T-helper 1 cell (primary cell): ENCODE measurements at regions not wholly inside any gene's neighbourhood (a gene's known extent, or its start where the extent isn't known, plus 50 kb on each side); places are given as distances from the start of the nearest gene placed in this dataset.

Source experiments
- DNase-seq, 5 donors: peaks; one replicate each; pipeline ENCODE4 v3.0.0-alpha.2; 2012 to 2020

DNA sequence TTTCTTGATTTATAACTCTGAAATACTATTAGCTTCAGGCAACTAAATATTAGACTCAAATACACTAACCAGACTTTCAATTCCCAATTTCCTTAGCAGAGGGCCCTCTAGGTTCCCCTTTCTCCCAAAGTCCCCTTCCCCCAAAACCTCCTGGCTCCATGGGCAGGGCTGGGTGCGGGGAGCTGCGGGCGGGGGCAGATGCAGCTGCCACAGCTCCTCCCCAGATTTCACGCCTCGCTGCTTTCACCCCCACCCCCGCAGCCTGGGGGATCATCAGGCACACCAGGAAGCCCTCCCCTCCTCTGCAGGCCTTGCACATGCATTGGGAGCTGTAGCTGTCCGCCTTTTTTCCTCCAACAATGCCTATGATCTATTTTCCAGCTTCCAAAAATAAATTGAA lies 82.8 kb upstream of the SPATA31C2 start:
- no peak for DNase-seq

DNA sequence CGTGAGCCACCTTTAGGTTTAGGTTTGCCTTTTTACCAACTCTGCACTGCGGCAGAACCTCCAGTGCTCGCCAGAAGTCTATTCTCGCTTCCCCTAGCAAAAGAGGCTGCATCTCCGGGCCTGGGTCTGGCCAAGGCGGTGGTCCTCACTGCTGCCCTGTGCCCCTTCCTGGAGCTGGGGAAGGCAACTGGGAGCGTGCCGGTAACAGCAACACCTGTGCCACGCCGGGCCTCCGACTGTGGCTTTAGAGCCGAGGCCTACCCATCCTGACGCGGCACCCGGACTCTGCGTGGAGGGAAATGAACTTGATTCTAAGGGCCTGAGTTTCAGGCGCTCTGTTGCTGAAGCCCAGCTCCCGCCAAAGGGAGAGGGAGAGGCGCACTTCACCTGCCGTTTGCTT lies 82.4 kb upstream of the SPATA31C2 start:
- DNase-seq, result no peak

DNA sequence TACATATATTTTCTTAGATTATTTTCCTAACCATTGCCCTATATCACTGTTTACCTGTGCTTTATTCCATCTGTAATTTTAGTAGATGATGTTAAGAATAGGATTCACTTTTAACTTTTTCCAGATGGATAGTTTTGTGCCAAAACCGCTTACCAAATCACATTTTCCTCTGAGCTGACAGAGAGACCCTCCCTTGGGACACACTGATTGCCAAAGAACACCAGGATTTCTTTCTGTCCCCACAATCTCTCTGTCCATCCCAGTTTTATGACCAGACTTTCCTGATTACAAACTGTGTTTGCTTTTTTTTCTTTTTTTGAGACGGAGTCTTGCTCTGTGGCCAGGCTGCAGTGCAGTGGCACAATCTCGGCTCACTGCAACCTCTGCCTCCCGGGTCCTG lies 81.3 kb upstream of the SPATA31C2 start:
- no peak for DNase-seq

DNA sequence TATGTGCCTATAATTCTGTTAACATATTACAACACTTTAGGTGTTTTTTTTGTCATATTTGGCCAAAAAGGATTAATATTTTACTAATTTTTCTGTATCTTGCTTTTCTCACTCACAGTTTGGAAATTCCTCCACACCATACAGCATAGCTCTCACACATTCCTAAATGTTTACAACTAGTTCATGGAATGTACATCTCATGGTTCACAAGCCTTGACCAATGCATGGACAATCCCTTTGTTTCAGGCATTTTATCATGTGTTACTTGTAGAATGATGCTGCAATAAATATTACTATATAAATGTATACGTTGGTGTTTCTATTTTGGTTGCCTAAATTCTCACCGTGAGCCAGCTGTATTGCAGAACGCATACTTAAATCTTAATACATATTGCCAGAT lies 80.5 kb upstream of the SPATA31C2 start:
- DNase-seq, result no peak

DNA sequence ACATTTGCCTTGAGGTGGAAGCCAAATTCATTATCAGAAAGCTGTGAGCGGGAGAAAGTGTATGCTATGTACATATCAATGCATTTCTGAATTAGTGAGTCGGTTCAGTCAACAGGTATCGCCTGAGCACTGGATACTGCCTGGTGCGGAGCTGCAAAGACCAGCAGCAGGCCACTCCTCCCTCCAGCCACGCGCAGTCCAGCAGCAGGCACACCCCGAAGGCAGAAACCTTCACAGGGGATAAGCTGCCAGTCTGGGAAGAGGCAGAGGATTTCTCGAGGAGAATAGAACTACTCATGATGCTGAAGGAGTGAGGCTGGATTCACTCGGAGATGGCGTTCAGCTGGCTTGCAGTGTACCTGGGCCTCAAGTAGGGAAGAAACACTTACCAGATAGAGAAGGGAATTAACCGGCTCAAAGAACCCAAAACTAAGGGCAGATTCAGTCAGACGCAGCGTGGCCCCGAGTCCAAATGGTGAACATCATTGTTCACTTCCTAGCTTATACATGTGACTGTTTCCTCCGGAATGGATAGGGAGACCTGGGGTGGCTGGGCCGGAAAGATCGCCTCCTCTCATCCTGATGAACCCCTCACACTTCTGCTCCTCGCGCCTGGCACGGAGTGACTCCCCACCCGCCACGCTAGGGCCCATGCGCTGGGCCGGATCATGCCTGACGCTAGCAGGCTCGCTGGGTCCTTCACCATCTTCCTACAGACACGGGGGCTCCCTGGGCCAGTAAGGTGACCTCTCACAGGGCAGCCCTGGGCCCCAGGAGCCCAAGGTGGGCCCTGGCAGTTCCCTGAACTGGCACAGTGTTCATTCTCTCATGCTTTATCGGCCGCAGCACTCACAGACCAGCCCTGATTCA lies 78.1 kb upstream of the SPATA31C2 start:
- no peak for DNase-seq

DNA sequence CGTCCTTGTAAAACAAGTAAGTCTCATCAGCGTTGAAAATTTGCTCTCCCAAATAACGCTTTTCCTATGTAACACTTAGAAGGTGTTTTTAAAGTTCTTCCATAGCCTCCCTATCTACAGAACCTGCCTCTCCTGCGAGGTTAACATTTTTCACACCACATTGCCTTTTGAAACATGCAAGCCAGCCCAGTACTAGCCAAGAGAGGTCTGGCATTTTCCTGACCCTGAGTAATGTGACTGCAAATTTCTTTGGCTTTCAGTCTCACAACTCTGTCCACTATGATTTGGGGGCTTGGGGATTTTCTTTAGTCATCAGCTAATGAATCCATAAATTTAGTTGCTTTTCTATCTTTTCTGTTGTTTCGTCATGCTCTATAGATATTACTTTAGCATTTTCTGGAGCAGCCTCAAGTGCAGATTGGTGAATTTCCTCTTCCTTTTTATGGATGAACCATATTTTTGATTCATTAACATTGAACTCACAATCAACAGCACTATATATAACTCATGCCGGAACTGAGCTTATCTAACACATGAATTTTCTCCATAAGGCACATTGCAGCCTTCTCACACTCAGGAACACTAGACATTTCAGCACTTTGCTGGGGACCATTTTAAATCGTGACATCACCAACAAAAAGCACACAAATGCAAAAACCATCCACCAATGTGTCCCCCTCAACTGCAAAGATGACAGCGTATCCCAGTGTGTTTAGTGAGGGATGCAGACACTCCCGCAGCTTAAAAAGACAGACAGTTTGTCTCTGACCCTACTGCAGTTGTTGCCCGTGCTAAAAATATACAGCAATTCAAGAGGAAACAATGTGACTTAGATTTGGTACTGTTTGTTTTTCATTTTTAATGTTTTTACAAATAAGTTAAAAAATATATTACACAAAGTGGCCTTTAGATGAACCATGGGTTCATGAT lies 77.2 kb upstream of the SPATA31C2 start:
- no peak for DNase-seq

DNA sequence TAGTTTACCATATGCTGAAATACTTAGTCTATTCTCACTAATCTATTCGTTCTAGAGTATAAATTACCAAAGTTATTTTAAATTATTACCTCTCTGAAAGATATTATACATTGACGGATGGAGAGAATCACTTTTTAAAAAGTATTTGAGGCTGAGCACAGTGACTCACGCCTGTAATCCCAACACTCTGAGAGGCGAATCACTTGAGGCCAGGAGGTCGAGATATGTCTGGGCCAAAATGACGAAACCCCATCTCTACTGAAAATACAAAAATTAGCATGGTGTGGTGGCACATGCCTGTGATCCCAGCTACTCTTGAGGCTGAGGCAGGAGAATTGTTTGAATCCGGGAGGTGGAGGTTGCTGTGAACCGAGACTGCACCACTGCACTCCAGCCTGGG lies 64.0 kb upstream of the SPATA31C2 start:
- DNase-seq, result no peak

DNA sequence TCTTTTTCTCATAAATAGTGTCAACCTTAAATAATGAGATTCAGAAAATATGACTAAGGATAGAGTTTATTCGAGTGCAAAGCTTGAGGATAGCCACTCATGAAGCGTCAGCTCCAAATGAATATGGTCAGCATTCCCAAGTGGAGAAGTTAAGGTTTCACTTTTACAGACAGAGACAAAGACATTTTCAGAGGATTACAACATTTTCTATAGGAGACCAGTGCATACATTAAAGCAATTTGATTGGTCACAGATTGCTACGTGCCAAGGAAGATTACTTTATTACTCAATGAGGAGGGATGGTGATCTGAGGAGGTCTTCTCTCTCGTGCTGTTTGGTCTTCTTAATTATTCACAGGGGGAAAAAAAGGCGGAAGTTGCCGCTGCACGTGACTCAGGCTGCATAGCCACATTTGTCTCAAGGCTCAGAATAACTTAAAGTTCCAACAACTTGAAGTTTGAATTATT lies 60.1 kb upstream of the SPATA31C2 start:
- DNase-seq, result no peak

DNA sequence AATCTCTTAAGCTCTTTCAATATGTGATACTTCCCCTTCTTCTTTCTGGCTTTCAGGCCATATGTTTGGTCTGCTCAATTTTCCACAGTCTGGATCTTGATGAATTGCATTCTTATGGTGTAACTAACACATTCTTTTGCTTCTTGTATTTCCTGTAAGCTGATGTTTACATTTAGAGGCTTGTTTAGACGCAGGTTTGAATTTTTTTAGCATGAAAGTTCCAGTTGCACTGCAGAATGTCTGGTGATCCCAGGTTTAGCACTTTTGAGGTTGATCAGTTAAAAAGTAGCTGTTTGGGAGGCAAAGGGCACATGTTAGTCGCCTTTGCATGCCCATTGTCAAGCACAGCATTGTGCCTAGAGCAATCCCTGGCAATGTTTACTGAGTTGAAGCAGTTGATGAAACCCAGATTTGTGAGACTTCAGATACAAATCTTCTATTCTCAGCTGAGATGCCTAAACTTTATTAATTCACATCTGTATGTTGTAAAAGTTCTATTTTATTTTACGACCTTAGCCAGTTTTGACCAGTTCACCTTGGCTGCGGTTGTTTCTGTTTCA lies 59.6 kb upstream of the SPATA31C2 start:
- no peak for DNase-seq

DNA sequence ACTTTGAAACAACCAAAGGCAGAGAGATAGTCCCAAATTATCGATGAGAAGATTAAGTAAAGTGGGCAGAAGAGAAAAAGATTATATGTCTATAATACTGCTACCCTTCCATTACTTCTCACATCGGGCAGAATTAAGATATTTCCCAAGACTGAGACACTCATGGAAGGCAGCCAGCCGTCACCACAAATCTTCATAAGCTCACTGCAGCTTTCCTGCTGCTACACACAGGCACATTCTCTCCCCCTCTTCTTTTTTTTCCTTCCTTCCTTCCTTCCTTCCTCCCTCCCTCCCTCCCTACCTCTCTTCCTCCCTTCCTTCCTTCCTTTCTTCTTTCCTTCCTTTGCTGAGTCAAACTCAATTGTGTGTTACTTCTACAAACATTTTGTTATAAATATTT lies 58.7 kb upstream of the SPATA31C2 start:
- no peak for DNase-seq

DNA sequence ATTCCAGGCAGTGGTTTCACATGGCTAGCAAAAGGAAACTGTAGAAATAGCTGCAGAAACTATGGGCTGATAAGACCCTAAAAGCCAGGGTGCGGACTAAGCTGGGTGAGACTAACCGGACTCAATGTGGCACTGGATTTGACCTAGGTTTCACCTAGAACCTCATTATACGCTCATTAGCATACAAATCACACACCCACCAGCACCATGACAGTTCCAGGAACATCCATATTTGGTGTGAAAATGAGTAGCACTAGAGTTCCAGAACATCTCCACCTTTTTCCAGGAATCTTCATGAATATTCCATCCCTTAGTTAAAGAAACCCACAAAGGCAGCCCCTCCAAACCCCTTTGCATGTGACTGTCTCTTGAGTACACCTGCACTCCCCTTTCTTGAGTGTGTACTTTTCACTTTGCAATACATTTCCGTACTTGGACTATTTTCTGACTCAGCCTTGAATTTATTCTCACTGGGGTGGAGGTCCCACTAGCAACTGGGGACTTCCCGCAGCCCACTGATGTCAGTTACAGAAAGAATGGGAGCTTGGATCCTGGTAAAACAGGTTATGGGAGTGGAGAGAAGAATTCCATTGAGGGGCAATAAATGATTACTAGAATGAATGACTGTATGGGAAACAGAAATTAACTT lies 58.0 kb upstream of the SPATA31C2 start:
- DNase-seq, result no peak

DNA sequence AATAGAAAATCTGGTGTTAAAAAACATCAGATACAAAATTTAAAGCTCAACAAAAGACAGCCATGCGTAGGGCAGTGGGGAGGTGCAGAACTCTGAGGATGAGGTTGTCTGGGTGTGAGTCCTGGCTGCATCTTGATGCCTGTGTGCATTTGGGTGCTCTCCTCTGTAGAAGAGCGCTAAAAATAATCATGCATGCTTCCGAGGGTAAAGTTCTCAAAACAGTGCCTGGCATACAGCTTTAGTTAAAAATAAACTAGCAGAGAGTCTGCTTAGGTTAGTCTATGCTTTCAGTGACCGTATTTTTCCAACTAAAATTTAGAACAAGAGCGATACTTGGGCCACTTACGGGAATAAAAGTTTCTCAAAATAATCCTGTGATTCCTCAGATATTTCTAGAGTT lies 55.5 kb upstream of the SPATA31C2 start:
- no peak for DNase-seq

DNA sequence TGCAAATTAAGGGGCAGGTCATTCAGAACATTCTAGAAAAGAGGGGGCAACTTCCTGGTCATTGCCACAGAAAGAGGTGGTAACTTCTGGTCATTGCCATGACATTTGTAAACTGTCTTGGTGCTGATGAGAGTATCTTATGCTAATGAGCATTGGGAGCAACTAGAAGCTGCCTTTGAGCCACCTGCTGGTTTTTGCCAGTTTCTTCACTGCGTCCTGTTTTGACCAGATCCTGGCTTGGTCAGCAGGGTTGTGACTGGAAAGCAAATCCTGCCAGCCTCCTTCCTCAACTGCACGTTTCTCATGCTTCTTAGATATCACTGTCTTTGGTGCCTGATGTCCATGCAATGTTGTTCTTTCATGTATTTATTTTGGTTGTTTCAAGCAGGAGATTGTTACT lies 53.2 kb upstream of the SPATA31C2 start:
- no peak for DNase-seq

DNA sequence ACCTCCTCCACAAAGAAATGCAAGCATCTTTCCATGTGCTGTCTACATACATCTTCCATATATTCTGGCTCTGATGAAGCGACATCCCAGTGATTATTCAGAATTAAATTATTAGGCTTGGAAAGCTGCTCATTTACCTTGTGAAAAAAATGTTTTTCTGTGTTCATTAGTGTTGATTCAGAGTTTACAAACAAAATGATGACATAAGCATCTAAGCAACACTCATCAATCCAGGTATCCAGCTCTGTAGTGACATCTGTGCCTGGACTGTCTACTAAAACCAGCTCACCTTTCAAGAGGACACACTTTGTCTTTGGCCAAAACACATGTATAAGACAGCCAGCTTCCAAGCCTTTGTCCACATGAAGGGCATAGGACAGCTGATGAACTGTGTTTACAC lies 51.1 kb upstream of the SPATA31C2 start:
- no peak for DNase-seq
